GM23338 (cell line): ENCODE measurements at regions not wholly inside any gene's neighbourhood (a gene's known extent, or its start where the extent isn't known, plus 50 kb on each side); places are given as distances from the start of the nearest gene placed in this dataset.

ENCODE experiments used
- ATAC-seq: fragments of 200-7000 bp; cut with Tn5 transposase; 3 replicates; pipeline ENCODE4 v1.9.1; 2020
- DNase-seq: peaks from one replicate; pipeline ENCODE4 v3.0.0-alpha.2; 2015; ENCODE audit warnings: low spot score
- H2AFZ ChIP-seq: fragments of 200-600 bp; sonication (generic); 2 replicates; pipeline ENCODE4 v1.8.0; 2016; ENCODE audit warnings: antibody characterized with exemption, mild to moderate bottlenecking, moderate library complexity
- H3F3A ChIP-seq: fragments of 200-600 bp; sonication (generic); replicated peaks from 2 replicates; pipeline ENCODE4 v1.8.0; 2017; ENCODE audit warnings: antibody characterized with exemption, mixed run types, low read depth
- H3K27ac ChIP-seq: fragments of 200-600 bp; sonication (generic); 2 replicates; pipeline ENCODE4 v1.6.1; 2016; ENCODE audit warnings: low read depth
- H3K27me3 ChIP-seq: fragments of 200-600 bp; sonication (generic); 2 replicates; pipeline ENCODE4 v1.8.0; 2016; ENCODE audit warnings: mild to moderate bottlenecking, mixed run types, moderate library complexity; ENCODE audit not compliant: insufficient read depth
- H3K36me3 ChIP-seq: fragments of 200-600 bp; sonication (generic); 2 replicates; pipeline ENCODE4 v1.8.0; 2016; ENCODE audit warnings: mild to moderate bottlenecking; ENCODE audit not compliant: insufficient read depth
- H3K4me1 ChIP-seq: fragments of 200-600 bp; sonication (generic); 2 replicates; pipeline ENCODE4 v1.8.0; 2016; ENCODE audit warnings: mild to moderate bottlenecking, moderate library complexity; ENCODE audit not compliant: insufficient read depth
- H3K4me2 ChIP-seq: fragments of 200-600 bp; sonication (generic); 2 replicates; pipeline ENCODE4 v1.7.1; 2017; ENCODE audit warnings: mixed run types
- H3K4me3 ChIP-seq: fragments of 200-600 bp; sonication (generic); 2 replicates; pipeline ENCODE4 v1.6.1; 2016; ENCODE audit warnings: mixed run types
- H3K79me2 ChIP-seq: fragments of 200-600 bp; sonication (generic); replicated peaks from 2 replicates; pipeline ENCODE4 v1.8.0; 2017; ENCODE audit warnings: mild to moderate bottlenecking; ENCODE audit not compliant: insufficient read depth
- H3K9me2 ChIP-seq: fragments of 200-600 bp; sonication (generic); 2 replicates; pipeline ENCODE4 v1.8.0; 2017; ENCODE audit not compliant: insufficient read depth
- H4K20me1 ChIP-seq: fragments of 200-600 bp; sonication (generic); replicated peaks from 2 replicates; pipeline ENCODE4 v1.8.0; 2017; ENCODE audit warnings: mild to moderate bottlenecking; ENCODE audit not compliant: insufficient read depth
- H3K27ac Mint-ChIP-seq: 2 replicates; pipeline ENCODE4 v1.8.0; 2020; ENCODE audit warnings: inconsistent platforms, mild to moderate bottlenecking, moderate library complexity, mixed read lengths
- H3K27me3 Mint-ChIP-seq: 3 replicates; pipeline ENCODE4 v1.8.0; 2022; ENCODE audit warnings: low read depth, mild to moderate bottlenecking, moderate library complexity, mixed read lengths, inconsistent platforms; ENCODE audit not compliant: insufficient read depth, poor library complexity
- H3K36me3 Mint-ChIP-seq: 3 replicates; pipeline ENCODE4 v1.8.0; 2021; ENCODE audit warnings: low read depth, mild to moderate bottlenecking, inconsistent platforms, moderate library complexity, mixed read lengths
- H3K4me1 Mint-ChIP-seq: 3 replicates; pipeline ENCODE4 v1.8.0; 2020; ENCODE audit warnings: mild to moderate bottlenecking, inconsistent platforms, mixed read lengths
- H3K4me3 Mint-ChIP-seq: 3 replicates; pipeline ENCODE4 v1.8.0; 2021; ENCODE audit warnings: moderate library complexity, mild to moderate bottlenecking, inconsistent platforms, mixed read lengths
- H3K9me3 Mint-ChIP-seq: 3 replicates; pipeline ENCODE4 v1.8.0; 2020; ENCODE audit warnings: moderate library complexity, mild to moderate bottlenecking, inconsistent platforms, mixed read lengths
- CREB1 ChIP-seq: fragments of 250-450 bp; sonication (Bioruptor Pico); IDR thresholded peaks from 2 replicates; pipeline ENCODE4 v1.5.0; 2020; ENCODE audit warnings: low read depth, mild to moderate bottlenecking, moderate library complexity
- CTCF ChIP-seq, 2 experiments: fragments of 200-600 bp in 1 of 2; sonication (generic) in 1 of 2; conservative IDR thresholded peaks; 2 replicates each; pipeline versions ENCODE4 v1.5.1 to v1.6.1; 2016 to 2017; ENCODE audit warnings: antibody characterized with exemption in 2 of 2, low read depth in 2 of 2, mild to moderate bottlenecking in 2 of 2, moderate library complexity in 1 of 2
- EZH2 ChIP-seq: fragments of 200-600 bp; sonication (generic); IDR thresholded peaks from one replicate; pipeline ENCODE4 v1.8.0; 2017; ENCODE audit warnings: antibody characterized with exemption, mild to moderate bottlenecking, low read depth; ENCODE audit not compliant: unreplicated experiment
- EZH2phosphoT487 ChIP-seq: fragments of 200-600 bp; sonication (generic); IDR thresholded peaks from one replicate; pipeline ENCODE4 v1.8.1; 2018; ENCODE audit warnings: antibody characterized with exemption; ENCODE audit not compliant: unreplicated experiment
- JUNB ChIP-seq: IDR thresholded peaks from one replicate; pipeline ENCODE4 v1.6.1; 2016; ENCODE audit warnings: antibody characterized with exemption; ENCODE audit not compliant: unreplicated experiment
- NANOG ChIP-seq: IDR thresholded peaks from 2 replicates; pipeline ENCODE4 v1.6.1; 2016; ENCODE audit warnings: antibody characterized with exemption, borderline replicate concordance
- POLR2AphosphoS5 ChIP-seq: IDR thresholded peaks from 2 replicates; pipeline ENCODE4 v1.6.1; 2016; ENCODE audit warnings: antibody characterized with exemption, low read depth
- STAT1 ChIP-seq: IDR thresholded peaks from one replicate; pipeline ENCODE4 v1.6.1; 2016; ENCODE audit warnings: antibody characterized with exemption; ENCODE audit not compliant: unreplicated experiment
- ZNF114 ChIP-seq: fragments of 250-450 bp; sonication (Bioruptor Pico); IDR thresholded peaks from 2 replicates; pipeline ENCODE4 v1.5.0; 2020; ENCODE audit warnings: mild to moderate bottlenecking, moderate library complexity
- ZNF331 ChIP-seq: fragments of 250-450 bp; sonication (Bioruptor Pico); IDR thresholded peaks from 2 replicates; pipeline ENCODE4 v1.5.0; 2020; ENCODE audit warnings: low read depth, mild to moderate bottlenecking, moderate library complexity
- TF ChIP-seq, protein P1 (sequence below): fragments of 250-450 bp; sonication (Bioruptor Pico); IDR thresholded peaks from 2 replicates; pipeline ENCODE4 v1.5.0; 2020; ENCODE audit warnings: mild to moderate bottlenecking, moderate library complexity
- TF ChIP-seq, protein P2 (sequence below): IDR thresholded peaks from one replicate; pipeline ENCODE4 v1.6.1; 2018; ENCODE audit warnings: antibody characterized with exemption; ENCODE audit not compliant: unreplicated experiment
- TF ChIP-seq, protein P3 (sequence below): IDR thresholded peaks from 2 replicates; pipeline ENCODE4 v1.6.1; 2016; ENCODE audit warnings: antibody characterized with exemption

DNA sequence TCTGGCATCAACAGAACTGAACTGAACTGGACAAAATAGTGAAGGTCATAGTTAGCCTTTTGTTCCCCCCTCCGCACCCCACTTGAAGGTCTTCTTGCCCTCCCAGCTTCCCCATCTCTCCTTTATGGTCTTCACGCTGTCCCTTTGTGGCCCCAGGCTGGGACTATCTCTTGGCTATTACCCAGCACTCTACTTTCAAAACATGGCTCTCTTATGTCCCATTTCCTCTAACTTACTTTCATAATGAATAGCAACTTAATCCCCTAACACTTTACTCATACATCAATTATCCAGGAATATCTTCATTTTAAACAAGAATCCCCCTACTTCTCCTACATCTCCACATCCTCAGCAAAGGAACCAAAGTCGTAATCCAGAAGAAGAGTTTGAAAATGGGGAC is 135.3 kb upstream of the ITGB1 start:
- Histone ChIP-seq H3K36me3 (peaks cover 8% of the 10 kb centered on the region; the same call in 1 of the 2 replicates), H3K27me3 (no peaks in the 10 kb centered on the region), H3K4me2 (no peak overlapping the region), H3K4me3 (no peak overlapping the region), H2AFZ (no peak overlapping the region), H3K27ac (no peak overlapping the region), H3K9me2 (no peaks in the 10 kb centered on the region; the same call in 1 of the 2 replicates), H3F3A (0 out of 2 replicates have a peak, but pooled peaks cover 5% of the 10 kb centered on the region), H3K4me1 (peaks cover 6% of the 10 kb centered on the region), H4K20me1 (no peaks in the 10 kb centered on the region), H3K79me2 (no peaks in the 10 kb centered on the region)
- peaks cover 49% of the 10 kb centered on the region for H3K9me3 Mint-ChIP-seq
- no peak overlapping the region for H3K4me3 Mint-ChIP-seq
- no peaks in the 10 kb centered on the region for H3K27me3 Mint-ChIP-seq
- H3K4me1 Mint-ChIP-seq = peaks cover 15% of the 10 kb centered on the region
- H3K36me3 Mint-ChIP-seq = peaks cover 46% of the 10 kb centered on the region
- no peak for DNase-seq
- H3K27ac Mint-ChIP-seq = no peak overlapping the region
- no peak for TF ChIP-seq POLR2AphosphoS5
- TF ChIP-seq, protein P1, sequence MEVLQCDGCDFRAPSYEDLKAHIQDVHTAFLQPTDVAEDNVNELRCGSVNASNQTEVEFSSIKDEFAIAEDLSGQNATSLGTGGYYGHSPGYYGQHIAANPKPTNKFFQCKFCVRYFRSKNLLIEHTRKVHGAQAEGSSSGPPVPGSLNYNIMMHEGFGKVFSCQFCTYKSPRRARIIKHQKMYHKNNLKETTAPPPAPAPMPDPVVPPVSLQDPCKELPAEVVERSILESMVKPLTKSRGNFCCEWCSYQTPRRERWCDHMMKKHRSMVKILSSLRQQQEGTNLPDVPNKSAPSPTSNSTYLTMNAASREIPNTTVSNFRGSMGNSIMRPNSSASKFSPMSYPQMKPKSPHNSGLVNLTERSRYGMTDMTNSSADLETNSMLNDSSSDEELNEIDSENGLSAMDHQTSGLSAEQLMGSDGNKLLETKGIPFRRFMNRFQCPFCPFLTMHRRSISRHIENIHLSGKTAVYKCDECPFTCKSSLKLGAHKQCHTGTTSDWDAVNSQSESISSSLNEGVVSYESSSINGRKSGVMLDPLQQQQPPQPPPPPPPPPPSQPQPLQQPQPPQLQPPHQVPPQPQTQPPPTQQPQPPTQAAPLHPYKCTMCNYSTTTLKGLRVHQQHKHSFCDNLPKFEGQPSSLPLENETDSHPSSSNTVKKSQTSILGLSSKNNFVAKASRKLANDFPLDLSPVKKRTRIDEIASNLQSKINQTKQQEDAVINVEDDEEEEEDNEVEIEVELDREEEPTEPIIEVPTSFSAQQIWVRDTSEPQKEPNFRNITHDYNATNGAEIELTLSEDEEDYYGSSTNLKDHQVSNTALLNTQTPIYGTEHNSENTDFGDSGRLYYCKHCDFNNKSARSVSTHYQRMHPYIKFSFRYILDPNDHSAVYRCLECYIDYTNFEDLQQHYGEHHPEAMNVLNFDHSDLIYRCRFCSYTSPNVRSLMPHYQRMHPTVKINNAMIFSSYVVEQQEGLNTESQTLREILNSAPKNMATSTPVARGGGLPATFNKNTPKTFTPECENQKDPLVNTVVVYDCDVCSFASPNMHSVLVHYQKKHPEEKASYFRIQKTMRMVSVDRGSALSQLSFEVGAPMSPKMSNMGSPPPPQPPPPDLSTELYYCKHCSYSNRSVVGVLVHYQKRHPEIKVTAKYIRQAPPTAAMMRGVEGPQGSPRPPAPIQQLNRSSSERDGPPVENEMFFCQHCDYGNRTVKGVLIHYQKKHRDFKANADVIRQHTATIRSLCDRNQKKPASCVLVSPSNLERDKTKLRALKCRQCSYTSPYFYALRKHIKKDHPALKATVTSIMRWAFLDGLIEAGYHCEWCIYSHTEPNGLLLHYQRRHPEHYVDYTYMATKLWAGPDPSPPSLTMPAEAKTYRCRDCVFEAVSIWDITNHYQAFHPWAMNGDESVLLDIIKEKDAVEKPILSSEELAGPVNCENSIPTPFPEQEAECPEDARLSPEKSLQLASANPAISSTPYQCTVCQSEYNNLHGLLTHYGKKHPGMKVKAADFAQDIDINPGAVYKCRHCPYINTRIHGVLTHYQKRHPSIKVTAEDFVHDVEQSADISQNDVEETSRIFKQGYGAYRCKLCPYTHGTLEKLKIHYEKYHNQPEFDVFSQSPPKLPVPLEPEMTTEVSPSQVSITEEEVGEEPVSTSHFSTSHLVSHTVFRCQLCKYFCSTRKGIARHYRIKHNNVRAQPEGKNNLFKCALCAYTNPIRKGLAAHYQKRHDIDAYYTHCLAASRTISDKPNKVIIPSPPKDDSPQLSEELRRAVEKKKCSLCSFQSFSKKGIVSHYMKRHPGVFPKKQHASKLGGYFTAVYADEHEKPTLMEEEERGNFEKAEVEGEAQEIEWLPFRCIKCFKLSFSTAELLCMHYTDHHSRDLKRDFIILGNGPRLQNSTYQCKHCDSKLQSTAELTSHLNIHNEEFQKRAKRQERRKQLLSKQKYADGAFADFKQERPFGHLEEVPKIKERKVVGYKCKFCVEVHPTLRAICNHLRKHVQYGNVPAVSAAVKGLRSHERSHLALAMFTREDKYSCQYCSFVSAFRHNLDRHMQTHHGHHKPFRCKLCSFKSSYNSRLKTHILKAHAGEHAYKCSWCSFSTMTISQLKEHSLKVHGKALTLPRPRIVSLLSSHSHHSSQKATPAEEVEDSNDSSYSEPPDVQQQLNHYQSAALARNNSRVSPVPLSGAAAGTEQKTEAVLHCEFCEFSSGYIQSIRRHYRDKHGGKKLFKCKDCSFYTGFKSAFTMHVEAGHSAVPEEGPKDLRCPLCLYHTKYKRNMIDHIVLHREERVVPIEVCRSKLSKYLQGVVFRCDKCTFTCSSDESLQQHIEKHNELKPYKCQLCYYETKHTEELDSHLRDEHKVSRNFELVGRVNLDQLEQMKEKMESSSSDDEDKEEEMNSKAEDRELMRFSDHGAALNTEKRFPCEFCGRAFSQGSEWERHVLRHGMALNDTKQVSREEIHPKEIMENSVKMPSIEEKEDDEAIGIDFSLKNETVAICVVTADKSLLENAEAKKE (CRISPR knock-in tag) = no peak
- TF ChIP-seq ZNF331 (CRISPR knock-in tag) = no peak
- no peak for TF ChIP-seq STAT1
- no peak for TF ChIP-seq ZNF114 (CRISPR knock-in tag)
- no peak for TF ChIP-seq CTCF (conservative IDR thresholded peaks at IDR 0.05; ENCODE audit: low read depth in 2 of 2)
- no peak for TF ChIP-seq CREB1 (CRISPR knock-in tag)
- TF ChIP-seq EZH2phosphoT487 = no peak
- TF ChIP-seq JUNB = no peak
- TF ChIP-seq EZH2 = no peak
- no peak for TF ChIP-seq NANOG
- TF ChIP-seq, protein P2, sequence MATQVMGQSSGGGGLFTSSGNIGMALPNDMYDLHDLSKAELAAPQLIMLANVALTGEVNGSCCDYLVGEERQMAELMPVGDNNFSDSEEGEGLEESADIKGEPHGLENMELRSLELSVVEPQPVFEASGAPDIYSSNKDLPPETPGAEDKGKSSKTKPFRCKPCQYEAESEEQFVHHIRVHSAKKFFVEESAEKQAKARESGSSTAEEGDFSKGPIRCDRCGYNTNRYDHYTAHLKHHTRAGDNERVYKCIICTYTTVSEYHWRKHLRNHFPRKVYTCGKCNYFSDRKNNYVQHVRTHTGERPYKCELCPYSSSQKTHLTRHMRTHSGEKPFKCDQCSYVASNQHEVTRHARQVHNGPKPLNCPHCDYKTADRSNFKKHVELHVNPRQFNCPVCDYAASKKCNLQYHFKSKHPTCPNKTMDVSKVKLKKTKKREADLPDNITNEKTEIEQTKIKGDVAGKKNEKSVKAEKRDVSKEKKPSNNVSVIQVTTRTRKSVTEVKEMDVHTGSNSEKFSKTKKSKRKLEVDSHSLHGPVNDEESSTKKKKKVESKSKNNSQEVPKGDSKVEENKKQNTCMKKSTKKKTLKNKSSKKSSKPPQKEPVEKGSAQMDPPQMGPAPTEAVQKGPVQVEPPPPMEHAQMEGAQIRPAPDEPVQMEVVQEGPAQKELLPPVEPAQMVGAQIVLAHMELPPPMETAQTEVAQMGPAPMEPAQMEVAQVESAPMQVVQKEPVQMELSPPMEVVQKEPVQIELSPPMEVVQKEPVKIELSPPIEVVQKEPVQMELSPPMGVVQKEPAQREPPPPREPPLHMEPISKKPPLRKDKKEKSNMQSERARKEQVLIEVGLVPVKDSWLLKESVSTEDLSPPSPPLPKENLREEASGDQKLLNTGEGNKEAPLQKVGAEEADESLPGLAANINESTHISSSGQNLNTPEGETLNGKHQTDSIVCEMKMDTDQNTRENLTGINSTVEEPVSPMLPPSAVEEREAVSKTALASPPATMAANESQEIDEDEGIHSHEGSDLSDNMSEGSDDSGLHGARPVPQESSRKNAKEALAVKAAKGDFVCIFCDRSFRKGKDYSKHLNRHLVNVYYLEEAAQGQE = no peak
- TF ChIP-seq, protein P3, sequence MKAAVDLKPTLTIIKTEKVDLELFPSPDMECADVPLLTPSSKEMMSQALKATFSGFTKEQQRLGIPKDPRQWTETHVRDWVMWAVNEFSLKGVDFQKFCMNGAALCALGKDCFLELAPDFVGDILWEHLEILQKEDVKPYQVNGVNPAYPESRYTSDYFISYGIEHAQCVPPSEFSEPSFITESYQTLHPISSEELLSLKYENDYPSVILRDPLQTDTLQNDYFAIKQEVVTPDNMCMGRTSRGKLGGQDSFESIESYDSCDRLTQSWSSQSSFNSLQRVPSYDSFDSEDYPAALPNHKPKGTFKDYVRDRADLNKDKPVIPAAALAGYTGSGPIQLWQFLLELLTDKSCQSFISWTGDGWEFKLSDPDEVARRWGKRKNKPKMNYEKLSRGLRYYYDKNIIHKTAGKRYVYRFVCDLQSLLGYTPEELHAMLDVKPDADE = no peak
- no peak for ATAC-seq
